ENCODE measurements at regions not wholly inside any gene's neighbourhood (a gene's known extent, or its start where the extent isn't known, plus 50 kb on each side); places are given as distances from the start of the nearest gene placed in this dataset.

GRCh38 chr3:194247350-194247740, 103.8 kb downstream of the CPN2 start:
- no peak for ATAC-seq (ENCODE audit: low read depth)
- no peaks in the 10 kb centered on the region for H3K4me1 ChIP-seq (ENCODE audit: insufficient read depth, poor library complexity, severe bottlenecking)
- TF ChIP-seq, protein P1, sequence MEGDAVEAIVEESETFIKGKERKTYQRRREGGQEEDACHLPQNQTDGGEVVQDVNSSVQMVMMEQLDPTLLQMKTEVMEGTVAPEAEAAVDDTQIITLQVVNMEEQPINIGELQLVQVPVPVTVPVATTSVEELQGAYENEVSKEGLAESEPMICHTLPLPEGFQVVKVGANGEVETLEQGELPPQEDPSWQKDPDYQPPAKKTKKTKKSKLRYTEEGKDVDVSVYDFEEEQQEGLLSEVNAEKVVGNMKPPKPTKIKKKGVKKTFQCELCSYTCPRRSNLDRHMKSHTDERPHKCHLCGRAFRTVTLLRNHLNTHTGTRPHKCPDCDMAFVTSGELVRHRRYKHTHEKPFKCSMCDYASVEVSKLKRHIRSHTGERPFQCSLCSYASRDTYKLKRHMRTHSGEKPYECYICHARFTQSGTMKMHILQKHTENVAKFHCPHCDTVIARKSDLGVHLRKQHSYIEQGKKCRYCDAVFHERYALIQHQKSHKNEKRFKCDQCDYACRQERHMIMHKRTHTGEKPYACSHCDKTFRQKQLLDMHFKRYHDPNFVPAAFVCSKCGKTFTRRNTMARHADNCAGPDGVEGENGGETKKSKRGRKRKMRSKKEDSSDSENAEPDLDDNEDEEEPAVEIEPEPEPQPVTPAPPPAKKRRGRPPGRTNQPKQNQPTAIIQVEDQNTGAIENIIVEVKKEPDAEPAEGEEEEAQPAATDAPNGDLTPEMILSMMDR (IDR thresholded peaks at IDR 0.05; ENCODE audit: poor library complexity, severe bottlenecking) = no peak

GRCh38 chr3:194249323-194250097, 101.6 kb downstream of the CPN2 start:
- no peaks in the 10 kb centered on the region for H3K4me1 ChIP-seq (ENCODE audit: insufficient read depth, poor library complexity, severe bottlenecking)
- H3K27me3 ChIP-seq (ENCODE audit: insufficient read depth, poor library complexity, severe bottlenecking) = no peaks in the 10 kb centered on the region

More at GRCh38 chr3:194247350-194247740, 103.8 kb downstream of the CPN2 start:
- Histone ChIP-seq H3K9me3 (ENCODE audit: severe bottlenecking) (no peaks in the 10 kb centered on the region), H3K27me3 (ENCODE audit: insufficient read depth, poor library complexity, severe bottlenecking) (no peaks in the 10 kb centered on the region), H3K4me3 (ENCODE audit: severe bottlenecking) (no peak overlapping the region), H3K36me3 (ENCODE audit: low read depth) (no peaks in the 10 kb centered on the region), H3K27ac (ENCODE audit: poor library complexity, severe bottlenecking) (no peak overlapping the region)
- no peak for DNase-seq (ENCODE audit: low spot score)

GRCh38 chr3:194250098-194251002, 100.8 kb downstream of the CPN2 start:
- no peak for ATAC-seq (ENCODE audit: low read depth)
- Histone ChIP-seq H3K4me1 (ENCODE audit: insufficient read depth, poor library complexity, severe bottlenecking) (no peaks in the 10 kb centered on the region), H3K36me3 (ENCODE audit: low read depth) (no peaks in the 10 kb centered on the region), H3K9me3 (ENCODE audit: severe bottlenecking) (no peaks in the 10 kb centered on the region), H3K27me3 (ENCODE audit: insufficient read depth, poor library complexity, severe bottlenecking) (no peaks in the 10 kb centered on the region), H3K27ac (ENCODE audit: poor library complexity, severe bottlenecking) (no peak overlapping the region), H3K4me3 (ENCODE audit: severe bottlenecking) (no peak overlapping the region)
- TF ChIP-seq, protein P1 (IDR thresholded peaks at IDR 0.05; ENCODE audit: poor library complexity, severe bottlenecking) = no peak
- no peak for DNase-seq (ENCODE audit: low spot score)

More at GRCh38 chr3:194249323-194250097, 101.6 kb downstream of the CPN2 start:
- H3K9me3 ChIP-seq (ENCODE audit: severe bottlenecking) = no peaks in the 10 kb centered on the region
- no peak for DNase-seq (ENCODE audit: low spot score)
- no peak for ATAC-seq (ENCODE audit: low read depth)
- no peaks in the 10 kb centered on the region for H3K36me3 ChIP-seq (ENCODE audit: low read depth)
- H3K4me3 ChIP-seq (ENCODE audit: severe bottlenecking) = no peak overlapping the region
- TF ChIP-seq, protein P1 (IDR thresholded peaks at IDR 0.05; ENCODE audit: poor library complexity, severe bottlenecking) = no peak
- no peak overlapping the region for H3K27ac ChIP-seq (ENCODE audit: poor library complexity, severe bottlenecking)

GRCh38 chr3:194251007-194251406, 100.1 kb downstream of the CPN2 start:
- Histone ChIP-seq H3K9me3 (ENCODE audit: severe bottlenecking) (no peaks in the 10 kb centered on the region), H3K4me1 (ENCODE audit: insufficient read depth, poor library complexity, severe bottlenecking) (no peaks in the 10 kb centered on the region), H3K27me3 (ENCODE audit: insufficient read depth, poor library complexity, severe bottlenecking) (no peaks in the 10 kb centered on the region), H3K27ac (ENCODE audit: poor library complexity, severe bottlenecking) (no peak overlapping the region), H3K4me3 (ENCODE audit: severe bottlenecking) (no peak overlapping the region), H3K36me3 (ENCODE audit: low read depth) (no peaks in the 10 kb centered on the region)
- DNase-seq (ENCODE audit: low spot score) (no peak), ATAC-seq (ENCODE audit: low read depth) (no peak)
- TF ChIP-seq, protein P1 (IDR thresholded peaks at IDR 0.05; ENCODE audit: poor library complexity, severe bottlenecking) = no peak
